GM13977 (cell line): ENCODE measurements at regions not wholly inside any gene's neighbourhood (a gene's known extent, or its start where the extent isn't known, plus 50 kb on each side); places are given as distances from the start of the nearest gene placed in this dataset.

Experiments used
- DNase-seq: peaks from one replicate; pipeline ENCODE4 v3.0.0; 2012; ENCODE audit warnings: low spot score
- CTCF ChIP-seq: IDR thresholded peaks from 2 replicates; pipeline ENCODE4 v1.5.1; 2012; ENCODE audit warnings: mild to moderate bottlenecking, control low read depth; ENCODE audit not compliant: insufficient read depth; ENCODE audit errors: extremely low read depth, missing control alignments
- in situ Hi-C: fragments of 300-500 bp; cut with MboI; formaldehyde crosslinking; loops from one replicate; pipeline ENCODE4 v1.12.0; 2022; ENCODE audit warnings: low sequenced_read_pairs, low pct_unique_long_range_greater_than_20kb, mixed read lengths, inconsistent platforms; ENCODE audit not compliant: unreplicated experiment

GRCh38 chr3:159632851-159633250 lies 355.8 kb upstream of the IL12A start:
- no peak for DNase-seq
- no peak for TF ChIP-seq CTCF
- in situ Hi-C loops = no loop called here

DNA sequence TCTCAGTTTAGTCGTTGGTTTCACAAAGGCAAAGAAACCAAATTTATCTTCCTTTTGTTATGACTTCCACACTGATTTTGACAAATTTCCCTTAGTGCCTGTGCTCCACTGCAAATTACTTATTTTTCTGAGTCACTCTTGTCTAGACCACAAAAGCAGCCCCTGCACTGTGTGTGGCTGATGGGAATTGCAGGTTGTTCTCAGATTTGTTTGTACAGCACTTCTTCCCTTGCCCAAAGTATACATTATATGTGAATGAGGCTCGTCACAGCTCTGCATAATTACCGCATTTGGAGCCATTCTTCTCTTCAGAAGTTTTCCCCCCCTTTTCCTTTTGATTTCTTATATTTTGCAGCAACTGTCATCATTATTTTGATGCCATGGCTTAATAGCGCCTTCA lies 354.2 kb upstream of the IL12A start:
- DNase-seq = no peak
- in situ Hi-C loops = no loop called here
- no peak for TF ChIP-seq CTCF

- in situ Hi-C loops = no loop called here
- TF ChIP-seq CTCF = no peak
- DNase-seq = no peak
Measured at GRCh38 chr3:159635047-159635641, 353.5 kb upstream of the IL12A start.

GRCh38 chr3:159637883-159638542 lies 350.6 kb upstream of the IL12A start:
- DNase-seq = no peak
- in situ Hi-C loops = no loop called here
- no peak for TF ChIP-seq CTCF

DNA sequence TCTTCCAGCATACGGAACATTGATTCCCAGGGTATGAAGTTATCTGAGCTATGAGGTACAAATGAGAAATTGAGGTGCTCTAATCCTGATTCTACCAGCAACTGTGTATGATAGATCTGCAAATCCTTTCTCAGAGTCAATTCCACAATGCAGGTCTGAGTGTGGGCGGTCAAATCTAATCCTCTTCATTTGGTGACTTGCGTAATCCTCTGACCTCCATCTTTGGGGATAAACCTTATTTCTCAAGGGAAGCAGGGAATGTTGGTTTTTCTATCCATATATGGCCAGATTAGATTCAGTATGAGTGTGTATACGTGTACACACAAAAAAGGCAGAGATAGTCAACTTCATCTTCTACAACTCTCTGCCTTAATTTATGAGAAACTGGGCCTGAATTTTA lies 348.4 kb upstream of the IL12A start:
- DNase-seq = no peak
- no peak for TF ChIP-seq CTCF
- in situ Hi-C loops = no loop called here

GRCh38 chr3:159643406-159643805 lies 345.2 kb upstream of the IL12A start:
- no peak for TF ChIP-seq CTCF
- no peak for DNase-seq
- in situ Hi-C loops = no loop called here
